ENCODE measurements at regions not wholly inside any gene's neighbourhood (a gene's known extent, or its start where the extent isn't known, plus 50 kb on each side); places are given as distances from the start of the nearest gene placed in this dataset.

DNA sequence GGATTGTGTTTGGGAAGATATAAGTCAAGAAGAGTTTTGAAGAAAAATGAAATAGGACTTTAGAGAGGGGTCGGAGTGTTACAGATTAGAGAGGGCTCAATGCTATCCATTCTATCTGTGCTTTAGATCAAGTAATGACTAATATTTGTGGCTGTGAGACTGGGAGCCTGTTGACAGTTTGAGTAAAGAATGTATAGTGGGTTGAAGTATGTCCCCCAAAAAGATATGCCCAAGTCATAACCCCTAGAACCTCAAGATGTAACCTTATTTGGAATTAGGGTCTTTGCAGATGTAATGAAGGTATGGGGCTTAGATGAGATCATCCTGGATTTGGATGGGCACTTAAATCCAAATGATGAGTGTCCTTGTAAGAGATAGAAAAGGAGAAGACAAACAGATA lies 55.3 kb upstream of the SERPINE2 start:
- TF ChIP-seq, protein P1, sequence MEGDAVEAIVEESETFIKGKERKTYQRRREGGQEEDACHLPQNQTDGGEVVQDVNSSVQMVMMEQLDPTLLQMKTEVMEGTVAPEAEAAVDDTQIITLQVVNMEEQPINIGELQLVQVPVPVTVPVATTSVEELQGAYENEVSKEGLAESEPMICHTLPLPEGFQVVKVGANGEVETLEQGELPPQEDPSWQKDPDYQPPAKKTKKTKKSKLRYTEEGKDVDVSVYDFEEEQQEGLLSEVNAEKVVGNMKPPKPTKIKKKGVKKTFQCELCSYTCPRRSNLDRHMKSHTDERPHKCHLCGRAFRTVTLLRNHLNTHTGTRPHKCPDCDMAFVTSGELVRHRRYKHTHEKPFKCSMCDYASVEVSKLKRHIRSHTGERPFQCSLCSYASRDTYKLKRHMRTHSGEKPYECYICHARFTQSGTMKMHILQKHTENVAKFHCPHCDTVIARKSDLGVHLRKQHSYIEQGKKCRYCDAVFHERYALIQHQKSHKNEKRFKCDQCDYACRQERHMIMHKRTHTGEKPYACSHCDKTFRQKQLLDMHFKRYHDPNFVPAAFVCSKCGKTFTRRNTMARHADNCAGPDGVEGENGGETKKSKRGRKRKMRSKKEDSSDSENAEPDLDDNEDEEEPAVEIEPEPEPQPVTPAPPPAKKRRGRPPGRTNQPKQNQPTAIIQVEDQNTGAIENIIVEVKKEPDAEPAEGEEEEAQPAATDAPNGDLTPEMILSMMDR (IDR thresholded peaks at IDR 0.05; ENCODE audit: low read length): no peak
- TF ChIP-seq EZH2 (IDR thresholded peaks at IDR 0.05; ENCODE audit: borderline replicate concordance, low read length): no peak

All from OCI-LY1 (cell line).